Hepatocyte (in vitro differentiated cells): ENCODE measurements at regions not wholly inside any gene's neighbourhood (a gene's known extent, or its start where the extent isn't known, plus 50 kb on each side); places are given as distances from the start of the nearest gene placed in this dataset.
"Not testable (repeated sequence)": the region's sequence is repeated elsewhere in the genome, so short reads cannot be mapped to it uniquely, and the experiment has no call there.

Experiments used
- CTCF ChIP-seq: fragments of 200-600 bp; sonication (generic); IDR thresholded peaks from 2 replicates; pipeline ENCODE4 v1.5.1; 2016; ENCODE audit warnings: antibody characterized with exemption, mild to moderate bottlenecking; ENCODE audit not compliant: poor library complexity
- EZH2 ChIP-seq: fragments of 200-600 bp; sonication (generic); IDR thresholded peaks from 2 replicates; pipeline ENCODE4 v1.6.1; 2016; ENCODE audit warnings: antibody characterized with exemption, mild to moderate bottlenecking, borderline replicate concordance
- EZH2phosphoT487 ChIP-seq: fragments of 200-600 bp; sonication (generic); IDR thresholded peaks from one replicate; pipeline ENCODE4 v1.6.1; 2018; ENCODE audit warnings: antibody characterized with exemption, mild to moderate bottlenecking, low read depth, moderate library complexity; ENCODE audit not compliant: unreplicated experiment, severe bottlenecking

- not testable (repeated sequence) for TF ChIP-seq EZH2phosphoT487, CTCF, EZH2
Observed at GRCh38 chr21:9751087-9751585, 770.2 kb upstream of the TPTE start.
